Upper lobe of right lung (tissue), 1 donor: ENCODE measurements at regions not wholly inside any gene's neighbourhood (a gene's known extent, or its start where the extent isn't known, plus 50 kb on each side); places are given as distances from the start of the nearest gene placed in this dataset.

Source experiments
- ATAC-seq: fragments of 200-7000 bp; cut with Tn5 transposase; one replicate; pipeline ENCODE4 v1.9.1; 2020; ENCODE audit warnings: mild to moderate bottlenecking, moderate library complexity
- DNase-seq: peaks from one replicate; pipeline ENCODE4 v3.0.0-alpha.2; 2020
- H3K27ac ChIP-seq: fragments of 200-600 bp; one replicate; pipeline ENCODE4 v1.8.0; 2022
- H3K27me3 ChIP-seq: fragments of 200-600 bp; one replicate; pipeline ENCODE4 v1.8.0; 2022; ENCODE audit warnings: mild to moderate bottlenecking
- H3K36me3 ChIP-seq: fragments of 200-600 bp; one replicate; pipeline ENCODE4 v1.8.0; 2022
- H3K4me1 ChIP-seq: fragments of 200-600 bp; one replicate; pipeline ENCODE4 v1.8.0; 2022
- H3K4me3 ChIP-seq: fragments of 200-600 bp; one replicate; pipeline ENCODE4 v1.8.0; 2022; ENCODE audit warnings: mild to moderate bottlenecking
- H3K9me3 ChIP-seq: fragments of 200-600 bp; one replicate; pipeline ENCODE4 v1.8.0; 2022
- intact Hi-C: fragments of 100-400 bp; cut with DNase I; formaldehyde crosslinking; loops from one replicate; pipeline ENCODE4 v1.11.0; 2022
- TF ChIP-seq, protein P1 (sequence below): fragments of 200-600 bp; IDR thresholded peaks from one replicate; pipeline ENCODE4 v1.8.0; 2022; ENCODE audit warnings: antibody characterized with exemption
- donor health status: DM: no; HTN: yes; CAD: no; lungs with severe emphysema.

DNA sequence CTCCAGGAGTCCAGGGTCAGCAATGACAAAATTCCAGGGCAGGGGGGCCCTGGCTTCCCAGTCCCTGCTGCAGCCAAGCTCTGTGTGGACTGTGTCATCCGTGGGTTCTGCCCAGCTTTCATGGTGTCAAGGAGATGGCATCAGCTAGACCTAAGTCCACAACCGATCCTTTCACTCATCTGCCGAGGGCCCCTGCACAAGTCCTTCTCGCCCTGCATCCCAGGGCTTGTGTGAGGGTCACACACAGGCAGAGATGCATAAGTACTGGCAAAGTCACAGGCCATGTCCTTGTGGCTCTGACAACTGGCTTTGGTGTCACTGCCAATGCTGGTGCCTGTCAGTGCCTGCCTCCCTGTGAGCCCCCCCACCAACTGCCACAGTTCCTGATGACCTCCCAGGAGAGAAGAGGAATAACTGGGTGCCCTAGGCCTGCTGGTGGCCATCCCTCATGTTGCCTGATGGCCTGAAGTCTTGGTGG lies 181.4 kb upstream of the CST7 start:
- H3K4me3 ChIP-seq, result no peak overlapping the region
- H3K4me1 ChIP-seq, result no peaks in the 10 kb centered on the region
- H3K9me3 ChIP-seq, result no peaks in the 10 kb centered on the region
- H3K27me3 ChIP-seq, result no peaks in the 10 kb centered on the region
- DNase-seq (no peak), ATAC-seq (no peak)
- H3K27ac ChIP-seq, result no peak overlapping the region
- TF ChIP-seq, protein P1, sequence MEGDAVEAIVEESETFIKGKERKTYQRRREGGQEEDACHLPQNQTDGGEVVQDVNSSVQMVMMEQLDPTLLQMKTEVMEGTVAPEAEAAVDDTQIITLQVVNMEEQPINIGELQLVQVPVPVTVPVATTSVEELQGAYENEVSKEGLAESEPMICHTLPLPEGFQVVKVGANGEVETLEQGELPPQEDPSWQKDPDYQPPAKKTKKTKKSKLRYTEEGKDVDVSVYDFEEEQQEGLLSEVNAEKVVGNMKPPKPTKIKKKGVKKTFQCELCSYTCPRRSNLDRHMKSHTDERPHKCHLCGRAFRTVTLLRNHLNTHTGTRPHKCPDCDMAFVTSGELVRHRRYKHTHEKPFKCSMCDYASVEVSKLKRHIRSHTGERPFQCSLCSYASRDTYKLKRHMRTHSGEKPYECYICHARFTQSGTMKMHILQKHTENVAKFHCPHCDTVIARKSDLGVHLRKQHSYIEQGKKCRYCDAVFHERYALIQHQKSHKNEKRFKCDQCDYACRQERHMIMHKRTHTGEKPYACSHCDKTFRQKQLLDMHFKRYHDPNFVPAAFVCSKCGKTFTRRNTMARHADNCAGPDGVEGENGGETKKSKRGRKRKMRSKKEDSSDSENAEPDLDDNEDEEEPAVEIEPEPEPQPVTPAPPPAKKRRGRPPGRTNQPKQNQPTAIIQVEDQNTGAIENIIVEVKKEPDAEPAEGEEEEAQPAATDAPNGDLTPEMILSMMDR, result no peak
- intact Hi-C loops, result no loop called here
- H3K36me3 ChIP-seq, result no peaks in the 10 kb centered on the region

DNA sequence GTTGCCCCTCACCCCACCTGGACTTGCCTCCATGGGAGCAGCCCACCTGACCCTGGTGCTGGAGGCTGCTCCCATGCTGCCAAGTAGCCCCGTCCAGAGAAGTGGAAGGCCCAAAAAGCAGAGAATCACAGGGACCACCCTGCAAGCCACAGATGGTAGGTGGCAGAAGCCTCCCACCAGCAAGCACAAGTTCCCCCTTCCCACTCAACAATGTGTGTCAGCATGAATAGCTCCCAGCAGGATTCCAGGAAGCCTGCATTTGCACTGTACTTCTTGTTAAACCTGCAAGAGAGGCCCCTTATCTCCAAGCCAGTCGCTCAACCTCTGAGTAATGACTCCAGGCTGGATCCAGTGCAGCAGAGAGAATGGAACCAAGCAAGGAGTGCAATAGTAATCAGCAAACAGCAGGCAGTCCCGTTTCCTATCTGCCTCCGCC lies 180.8 kb upstream of the CST7 start:
- H3K27ac ChIP-seq, result no peak overlapping the region
- intact Hi-C loops, result no loop called here
- DNase-seq (no peak), ATAC-seq (no peak)
- H3K4me1 ChIP-seq, result no peaks in the 10 kb centered on the region
- TF ChIP-seq, protein P1, result no peak
- H3K27me3 ChIP-seq, result no peaks in the 10 kb centered on the region
- H3K9me3 ChIP-seq, result no peaks in the 10 kb centered on the region
- no peaks in the 10 kb centered on the region for H3K36me3 ChIP-seq
- no peak overlapping the region for H3K4me3 ChIP-seq

DNA sequence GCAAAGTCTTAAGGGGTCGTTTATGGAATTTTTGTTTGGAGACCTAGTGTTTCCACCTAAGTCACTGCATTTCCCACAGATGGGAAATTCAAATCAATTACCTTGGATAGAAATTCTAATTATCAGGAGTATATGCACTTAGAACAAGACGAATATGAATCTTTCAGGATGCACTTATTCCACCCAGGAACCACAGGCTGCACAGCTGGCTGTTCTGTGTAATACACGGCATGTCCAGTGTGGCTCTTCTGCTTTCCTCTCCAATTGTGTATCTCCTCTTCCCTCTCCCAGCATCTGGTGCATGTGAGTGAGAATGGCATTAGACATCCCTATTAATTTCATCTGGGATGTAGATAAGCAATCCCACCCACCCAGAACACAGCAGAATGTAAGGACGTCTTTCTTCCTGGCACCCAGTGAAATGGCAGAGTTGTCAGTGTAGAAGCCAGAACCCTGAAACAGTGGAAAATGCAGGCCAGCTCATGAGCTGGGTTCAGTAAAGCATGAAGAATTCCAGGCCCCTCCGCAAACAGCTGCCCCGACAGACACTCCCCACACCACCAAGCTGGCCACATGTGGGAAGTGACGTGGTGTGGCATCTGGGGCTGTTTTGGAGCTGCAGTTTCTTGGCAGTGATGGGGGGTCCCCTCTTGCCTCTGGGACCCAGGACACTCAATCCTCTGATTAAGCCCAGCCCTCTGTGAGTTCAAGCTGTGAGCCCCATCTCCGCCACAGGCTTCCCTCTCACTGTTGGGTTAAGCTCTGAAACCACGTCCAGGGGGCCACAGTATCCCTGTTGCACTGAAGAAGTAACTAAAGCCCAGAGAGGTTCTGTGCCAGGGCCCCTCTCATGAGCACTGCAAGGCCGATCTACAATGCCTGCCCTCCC lies 180.1 kb upstream of the CST7 start:
- Histone ChIP-seq H3K9me3 (no peaks in the 10 kb centered on the region), H3K27ac (no peak overlapping the region), H3K4me3 (no peak overlapping the region), H3K27me3 (no peaks in the 10 kb centered on the region), H3K36me3 (no peaks in the 10 kb centered on the region), H3K4me1 (no peaks in the 10 kb centered on the region)
- intact Hi-C loops, result no loop called here
- ATAC-seq (no peak), DNase-seq (no peak)
- TF ChIP-seq, protein P1, result no peak

DNA sequence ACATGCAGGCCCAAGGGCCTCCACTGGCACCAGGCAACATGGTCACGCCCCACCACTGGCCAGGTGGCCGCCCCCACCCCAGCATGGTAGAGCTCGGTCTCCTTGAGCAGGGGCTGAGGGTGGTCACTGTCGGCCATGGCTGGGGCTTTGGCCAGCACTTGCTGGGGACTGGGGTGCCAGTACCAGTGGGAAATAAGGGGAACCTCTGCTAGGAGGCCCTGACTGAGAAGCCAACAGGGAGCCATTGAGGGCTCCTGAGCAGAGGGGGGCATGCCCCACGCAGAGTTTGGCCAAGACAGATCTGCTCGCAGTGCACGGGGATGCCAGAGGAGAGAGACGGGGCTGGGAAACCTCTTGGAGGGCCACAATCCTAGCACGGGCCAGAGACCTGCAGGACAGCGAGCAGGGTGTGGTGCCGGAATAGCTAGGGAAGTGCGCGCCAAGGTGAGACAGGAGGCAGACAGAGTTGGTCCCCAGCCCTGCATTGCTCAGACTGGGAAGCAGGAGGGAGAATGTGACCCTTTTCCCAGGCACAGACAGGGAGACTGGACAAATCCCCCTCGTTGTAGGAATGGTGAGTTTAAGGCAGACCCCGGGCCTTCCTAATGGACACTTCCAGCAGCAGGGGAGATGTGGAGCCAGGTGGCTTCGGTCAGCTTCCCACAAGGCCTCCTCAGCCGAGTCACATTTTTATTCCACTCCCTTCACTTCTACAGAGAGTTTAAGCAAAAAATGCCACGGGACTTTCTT lies 179.0 kb upstream of the CST7 start:
- no peaks in the 10 kb centered on the region for H3K36me3 ChIP-seq
- H3K4me3 ChIP-seq, result no peak overlapping the region
- no peak for ATAC-seq
- H3K27ac ChIP-seq, result no peak overlapping the region
- no peaks in the 10 kb centered on the region for H3K27me3 ChIP-seq
- H3K9me3 ChIP-seq, result no peaks in the 10 kb centered on the region
- intact Hi-C loops, result no loop called here
- TF ChIP-seq, protein P1, result no peak
- DNase-seq, result no peak
- no peaks in the 10 kb centered on the region for H3K4me1 ChIP-seq

GRCh38 chr20:24770628-24771541 lies 178.2 kb upstream of the CST7 start:
- DNase-seq, result no peak

More at GRCh38 chr20:24770628-24771541, 178.2 kb upstream of the CST7 start:
- TF ChIP-seq, protein P1, result no peak
- Histone ChIP-seq H3K9me3 (no peaks in the 10 kb centered on the region), H3K4me1 (no peaks in the 10 kb centered on the region), H3K27me3 (no peaks in the 10 kb centered on the region), H3K4me3 (no peak overlapping the region), H3K27ac (no peak overlapping the region), H3K36me3 (no peaks in the 10 kb centered on the region)
- ATAC-seq, result no peak
- intact Hi-C loops, result no loop called here
